ENCODE measurements at regions not wholly inside any gene's neighbourhood (a gene's known extent, or its start where the extent isn't known, plus 50 kb on each side); places are given as distances from the start of the nearest gene placed in this dataset.

GRCh38 chr20:10949930-10950783, 276.4 kb upstream of the JAG1 start:
- Histone ChIP-seq H3K9ac (ENCODE audit: low read depth, low read length) (no peak overlapping the region), H3K27ac (ENCODE audit: low read length) (no peak overlapping the region), H3K36me3 (ENCODE audit: insufficient read depth, low read depth, low read length) (no peaks in the 10 kb centered on the region), H3K4me1 (ENCODE audit: insufficient read depth, low read length) (peaks cover 4% of the 10 kb centered on the region; the same call in 1 of the 2 replicates), H3K9me3 (ENCODE audit: insufficient read depth, low read depth, low read length) (no peaks in the 10 kb centered on the region), H3K27me3 (ENCODE audit: insufficient read depth, low read length) (no peaks in the 10 kb centered on the region), H3K4me3 (ENCODE audit: low read length) (no peak overlapping the region)

GRCh38 chr20:10951216-10951615, 277.4 kb upstream of the JAG1 start:
- Histone ChIP-seq H3K9me3 (ENCODE audit: insufficient read depth, low read depth, low read length) (no peaks in the 10 kb centered on the region), H3K9ac (ENCODE audit: low read depth, low read length) (no peak overlapping the region), H3K4me1 (ENCODE audit: insufficient read depth, low read length) (peaks cover 4% of the 10 kb centered on the region; the same call in 1 of the 2 replicates), H3K4me3 (ENCODE audit: low read length) (no peak overlapping the region), H3K27me3 (ENCODE audit: insufficient read depth, low read length) (no peaks in the 10 kb centered on the region), H3K36me3 (ENCODE audit: insufficient read depth, low read depth, low read length) (no peaks in the 10 kb centered on the region), H3K27ac (ENCODE audit: low read length) (no peak overlapping the region)

GRCh38 chr20:10951904-10952303, 278.1 kb upstream of the JAG1 start:
- Histone ChIP-seq H3K27ac (ENCODE audit: low read length) (no peak overlapping the region), H3K36me3 (ENCODE audit: insufficient read depth, low read depth, low read length) (no peaks in the 10 kb centered on the region), H3K9me3 (ENCODE audit: insufficient read depth, low read depth, low read length) (no peaks in the 10 kb centered on the region), H3K4me1 (ENCODE audit: insufficient read depth, low read length) (peaks cover 4% of the 10 kb centered on the region; the same call in 1 of the 2 replicates), H3K27me3 (ENCODE audit: insufficient read depth, low read length) (no peaks in the 10 kb centered on the region), H3K9ac (ENCODE audit: low read depth, low read length) (no peak overlapping the region), H3K4me3 (ENCODE audit: low read length) (no peak overlapping the region)

GRCh38 chr20:10953437-10953836, 279.6 kb upstream of the JAG1 start:
- Histone ChIP-seq H3K4me1 (ENCODE audit: insufficient read depth, low read length) (peaks cover 4% of the 10 kb centered on the region; the same call in 1 of the 2 replicates), H3K9ac (ENCODE audit: low read depth, low read length) (no peak overlapping the region), H3K4me3 (ENCODE audit: low read length) (no peak overlapping the region), H3K36me3 (ENCODE audit: insufficient read depth, low read depth, low read length) (no peaks in the 10 kb centered on the region), H3K9me3 (ENCODE audit: insufficient read depth, low read depth, low read length) (no peaks in the 10 kb centered on the region), H3K27me3 (ENCODE audit: insufficient read depth, low read length) (no peaks in the 10 kb centered on the region), H3K27ac (ENCODE audit: low read length) (no peak overlapping the region)

GRCh38 chr20:10954137-10954840, 280.5 kb upstream of the JAG1 start:
- H3K4me1 ChIP-seq (ENCODE audit: insufficient read depth, low read length) = peaks cover 4% of the 10 kb centered on the region; the same call in 1 of the 2 replicates
- no peaks in the 10 kb centered on the region for H3K9me3 ChIP-seq (ENCODE audit: insufficient read depth, low read depth, low read length)
- no peaks in the 10 kb centered on the region for H3K27me3 ChIP-seq (ENCODE audit: insufficient read depth, low read length)
- no peaks in the 10 kb centered on the region for H3K36me3 ChIP-seq (ENCODE audit: insufficient read depth, low read depth, low read length)
- H3K4me3 ChIP-seq (ENCODE audit: low read length) = no peak overlapping the region
- H3K9ac ChIP-seq (ENCODE audit: low read depth, low read length) = no peak overlapping the region
- no peak overlapping the region for H3K27ac ChIP-seq (ENCODE audit: low read length)

- no peaks in the 10 kb centered on the region for H3K36me3 ChIP-seq (ENCODE audit: insufficient read depth, low read depth, low read length)
- H3K27me3 ChIP-seq (ENCODE audit: insufficient read depth, low read length) = no peaks in the 10 kb centered on the region
- H3K27ac ChIP-seq (ENCODE audit: low read length) = no peak overlapping the region
- H3K9me3 ChIP-seq (ENCODE audit: insufficient read depth, low read depth, low read length) = no peaks in the 10 kb centered on the region
- no peak overlapping the region for H3K4me3 ChIP-seq (ENCODE audit: low read length)
- no peak overlapping the region for H3K9ac ChIP-seq (ENCODE audit: low read depth, low read length)
- H3K4me1 ChIP-seq (ENCODE audit: insufficient read depth, low read length) = peaks cover 4% of the 10 kb centered on the region; the same call in 1 of the 2 replicates
Observed at GRCh38 chr20:10954908-10955580, 281.2 kb upstream of the JAG1 start.

GRCh38 chr20:10958279-10958678, 284.5 kb upstream of the JAG1 start:
- H3K27me3 ChIP-seq (ENCODE audit: insufficient read depth, low read length) = no peaks in the 10 kb centered on the region
- no peaks in the 10 kb centered on the region for H3K9me3 ChIP-seq (ENCODE audit: insufficient read depth, low read depth, low read length)

GRCh38 chr20:10960416-10960815, 286.6 kb upstream of the JAG1 start:
- H3K27ac ChIP-seq (ENCODE audit: low read length) = no peak overlapping the region
- no peak overlapping the region for H3K4me3 ChIP-seq (ENCODE audit: low read length)
- H3K27me3 ChIP-seq (ENCODE audit: insufficient read depth, low read length) = no peaks in the 10 kb centered on the region
- no peaks in the 10 kb centered on the region for H3K9me3 ChIP-seq (ENCODE audit: insufficient read depth, low read depth, low read length)
- no peaks in the 10 kb centered on the region for H3K36me3 ChIP-seq (ENCODE audit: insufficient read depth, low read depth, low read length)
- no peak overlapping the region for H3K9ac ChIP-seq (ENCODE audit: low read depth, low read length)
- no peaks in the 10 kb centered on the region for H3K4me1 ChIP-seq (ENCODE audit: insufficient read depth, low read length)

More at GRCh38 chr20:10958279-10958678, 284.5 kb upstream of the JAG1 start:
- Histone ChIP-seq H3K27ac (ENCODE audit: low read length) (no peak overlapping the region), H3K4me3 (ENCODE audit: low read length) (no peak overlapping the region), H3K4me1 (ENCODE audit: insufficient read depth, low read length) (no peaks in the 10 kb centered on the region), H3K36me3 (ENCODE audit: insufficient read depth, low read depth, low read length) (no peaks in the 10 kb centered on the region), H3K9ac (ENCODE audit: low read depth, low read length) (no peak overlapping the region)

- H3K27me3 ChIP-seq (ENCODE audit: insufficient read depth, low read length) = no peaks in the 10 kb centered on the region
- H3K9ac ChIP-seq (ENCODE audit: low read depth, low read length) = no peak overlapping the region
- no peaks in the 10 kb centered on the region for H3K9me3 ChIP-seq (ENCODE audit: insufficient read depth, low read depth, low read length)
- H3K4me1 ChIP-seq (ENCODE audit: insufficient read depth, low read length) = no peaks in the 10 kb centered on the region
- no peaks in the 10 kb centered on the region for H3K36me3 ChIP-seq (ENCODE audit: insufficient read depth, low read depth, low read length)
- H3K27ac ChIP-seq (ENCODE audit: low read length) = no peak overlapping the region
- no peak overlapping the region for H3K4me3 ChIP-seq (ENCODE audit: low read length)
Observed at GRCh38 chr20:10961651-10962288, 288.0 kb upstream of the JAG1 start.

GRCh38 chr20:10962937-10963336, 289.1 kb upstream of the JAG1 start:
- Histone ChIP-seq H3K9me3 (ENCODE audit: insufficient read depth, low read depth, low read length) (no peaks in the 10 kb centered on the region), H3K27ac (ENCODE audit: low read length) (no peak overlapping the region), H3K27me3 (ENCODE audit: insufficient read depth, low read length) (no peaks in the 10 kb centered on the region), H3K9ac (ENCODE audit: low read depth, low read length) (no peak overlapping the region), H3K4me1 (ENCODE audit: insufficient read depth, low read length) (no peaks in the 10 kb centered on the region), H3K4me3 (ENCODE audit: low read length) (no peak overlapping the region), H3K36me3 (ENCODE audit: insufficient read depth, low read depth, low read length) (no peaks in the 10 kb centered on the region)

- no peaks in the 10 kb centered on the region for H3K36me3 ChIP-seq (ENCODE audit: insufficient read depth, low read depth, low read length)
- H3K27ac ChIP-seq (ENCODE audit: low read length) = no peak overlapping the region
- no peak overlapping the region for H3K4me3 ChIP-seq (ENCODE audit: low read length)
- H3K27me3 ChIP-seq (ENCODE audit: insufficient read depth, low read length) = no peaks in the 10 kb centered on the region
- no peaks in the 10 kb centered on the region for H3K4me1 ChIP-seq (ENCODE audit: insufficient read depth, low read length)
- H3K9ac ChIP-seq (ENCODE audit: low read depth, low read length) = no peak overlapping the region
- no peaks in the 10 kb centered on the region for H3K9me3 ChIP-seq (ENCODE audit: insufficient read depth, low read depth, low read length)
Observed at GRCh38 chr20:10963717-10964266, 290.0 kb upstream of the JAG1 start.

Data from iPS-20b (cell line).